GM21381 (cell line): ENCODE measurements at regions not wholly inside any gene's neighbourhood (a gene's known extent, or its start where the extent isn't known, plus 50 kb on each side); places are given as distances from the start of the nearest gene placed in this dataset.

Source experiments
- ATAC-seq: cut with Tn5 transposase; IDR thresholded peaks from one replicate; pipeline ENCODE4 v1.9.1; 2021; ENCODE audit warnings: mild to moderate bottlenecking, moderate library complexity; ENCODE audit not compliant: unreplicated experiment

- no peak for ATAC-seq
Measured at GRCh38 chr2:121120411-121120810, 164.6 kb downstream of the TFCP2L1 start.

- no peak for ATAC-seq
Measured at GRCh38 chr2:121120991-121121390, 164.0 kb downstream of the TFCP2L1 start.

- ATAC-seq, result no peak
Measured at GRCh38 chr2:121121661-121122060, 163.3 kb downstream of the TFCP2L1 start.

DNA sequence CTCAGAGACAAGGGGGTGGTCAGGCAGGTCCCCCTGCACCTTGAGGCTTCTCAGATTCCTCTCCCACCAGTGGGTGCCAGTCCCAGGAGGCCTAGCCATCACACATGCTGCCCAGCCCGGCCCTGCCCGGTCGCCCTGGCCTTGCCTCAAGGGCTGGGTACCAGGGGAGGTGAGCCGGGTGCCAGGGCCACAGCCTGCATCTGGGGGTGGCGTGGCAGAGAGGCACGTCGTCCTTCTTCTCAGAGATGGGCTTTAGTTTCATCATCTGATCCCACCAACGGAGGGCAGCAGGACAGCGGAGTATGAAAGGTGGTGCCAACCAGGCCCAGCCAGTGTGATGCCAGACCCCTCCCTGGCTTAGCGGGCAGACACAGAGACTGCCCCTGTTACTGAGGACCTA, 161.7 kb downstream of the TFCP2L1 start:
- no peak for ATAC-seq

DNA sequence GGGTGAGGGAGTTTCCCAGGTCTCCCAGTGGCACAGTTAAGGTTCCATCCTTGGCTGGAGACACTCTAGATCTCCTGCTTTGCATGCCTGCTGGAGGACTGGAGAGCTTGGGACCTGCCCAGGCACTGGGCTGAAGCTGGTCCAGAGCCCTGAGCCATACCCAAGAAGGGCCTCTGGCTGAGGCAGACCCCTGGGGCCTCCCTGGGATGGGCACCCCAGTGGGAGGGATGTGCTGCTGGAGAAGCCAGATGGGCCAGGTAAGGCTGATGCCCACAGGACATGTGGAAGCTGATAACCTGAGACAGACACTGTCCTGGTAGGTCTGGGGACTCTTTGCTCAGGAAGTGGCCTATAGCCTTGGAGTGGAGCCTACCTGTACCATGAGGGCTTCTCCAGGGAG, 160.7 kb downstream of the TFCP2L1 start:
- ATAC-seq, result no peak

GRCh38 chr2:121125350-121125749, 159.7 kb downstream of the TFCP2L1 start:
- no peak for ATAC-seq

DNA sequence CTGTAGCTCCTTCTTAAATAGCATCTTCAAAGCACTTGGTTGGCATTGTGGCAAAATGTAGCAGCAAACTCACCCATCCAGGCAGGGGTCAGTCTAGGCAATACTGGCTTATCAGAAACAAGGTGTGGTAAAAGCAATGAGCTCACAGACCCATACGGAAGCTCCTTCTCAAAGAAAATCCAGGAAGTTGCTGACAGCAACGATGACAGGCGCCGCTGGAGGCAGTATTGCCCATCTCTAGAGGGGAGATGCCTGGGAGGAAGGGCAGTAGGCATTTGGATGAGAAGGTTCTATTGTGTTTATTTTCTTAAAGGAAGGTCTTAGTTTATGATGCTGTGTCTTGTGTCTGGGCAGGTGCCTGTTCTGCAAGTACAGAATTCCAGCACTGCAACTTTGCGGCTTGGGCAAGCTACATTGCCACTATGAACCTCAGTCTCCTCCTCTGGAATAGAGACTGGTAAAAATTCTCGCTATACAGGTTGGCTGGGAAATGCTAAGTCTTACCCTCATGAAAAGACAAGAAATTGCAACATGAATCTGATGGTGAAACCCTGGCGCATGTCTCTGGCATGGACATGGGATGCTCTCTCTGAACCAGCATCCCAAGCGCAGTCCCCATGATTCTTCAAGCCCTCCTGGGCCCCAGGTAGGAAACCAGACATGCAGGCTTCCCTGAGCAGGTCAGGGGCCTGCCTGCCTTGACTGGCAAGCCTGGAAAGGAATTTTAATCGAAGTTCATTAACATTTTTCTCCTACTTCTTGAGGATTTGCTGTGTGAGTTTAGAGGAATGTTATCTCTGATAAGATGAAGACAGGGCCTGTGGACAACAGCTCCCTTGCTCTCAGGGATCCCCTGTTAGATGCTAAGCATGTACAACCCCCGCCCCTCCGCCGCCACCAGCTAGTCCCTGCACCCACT, 156.0 kb downstream of the TFCP2L1 start:
- ATAC-seq, result no peak

DNA sequence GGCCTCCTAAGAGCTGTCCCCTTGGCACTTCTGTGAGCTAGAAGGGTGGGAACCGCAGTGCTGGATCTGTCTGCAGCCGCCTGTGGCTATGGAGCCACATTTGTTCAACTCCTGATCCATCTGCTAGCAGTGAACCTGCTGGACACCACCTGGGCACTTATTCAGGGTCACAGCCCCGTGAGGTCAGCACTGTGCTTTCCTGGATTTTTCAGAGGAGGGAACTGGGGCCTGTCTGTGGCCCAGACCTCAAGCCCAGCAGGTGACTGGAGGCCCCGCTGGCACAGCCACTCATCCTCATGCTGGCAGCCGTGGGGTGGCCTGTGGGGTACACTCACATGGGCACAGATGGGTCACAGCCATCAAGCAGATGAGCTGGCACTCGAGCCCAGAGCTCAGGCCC, 155.3 kb downstream of the TFCP2L1 start:
- ATAC-seq, result no peak

DNA sequence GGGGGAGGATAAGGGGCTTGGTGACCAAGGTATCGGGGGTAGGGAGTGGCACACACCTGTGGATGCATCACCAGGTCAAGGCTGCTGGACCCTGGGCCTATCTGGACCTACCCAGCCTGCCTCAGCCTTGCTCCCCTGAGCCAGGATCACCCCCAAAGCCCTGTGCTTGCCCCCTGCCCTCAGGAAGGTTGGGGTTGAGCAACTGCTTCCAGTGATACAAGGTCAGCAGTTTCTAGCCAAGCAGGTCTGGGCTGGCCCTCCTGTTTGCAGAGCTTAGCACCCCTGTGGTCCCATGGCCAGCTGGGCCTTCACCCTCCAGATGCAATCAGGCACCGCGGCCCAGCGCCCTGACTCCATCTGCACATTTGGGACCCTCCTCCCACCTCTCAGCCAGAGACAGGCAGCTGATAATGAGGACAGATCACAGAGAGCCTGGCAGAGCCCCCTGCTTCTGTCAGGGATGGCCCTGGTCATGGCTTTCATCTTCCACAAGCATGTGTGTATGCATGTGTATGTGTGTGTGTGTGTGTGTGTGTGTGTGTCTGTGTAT, 154.6 kb downstream of the TFCP2L1 start:
- ATAC-seq, result no peak

GRCh38 chr2:121131375-121131774, 153.6 kb downstream of the TFCP2L1 start:
- ATAC-seq, result no peak

GRCh38 chr2:121132054-121132761, 152.8 kb downstream of the TFCP2L1 start:
- no peak for ATAC-seq

- ATAC-seq, result no peak
Measured at GRCh38 chr2:121132762-121133107, 152.3 kb downstream of the TFCP2L1 start.

DNA sequence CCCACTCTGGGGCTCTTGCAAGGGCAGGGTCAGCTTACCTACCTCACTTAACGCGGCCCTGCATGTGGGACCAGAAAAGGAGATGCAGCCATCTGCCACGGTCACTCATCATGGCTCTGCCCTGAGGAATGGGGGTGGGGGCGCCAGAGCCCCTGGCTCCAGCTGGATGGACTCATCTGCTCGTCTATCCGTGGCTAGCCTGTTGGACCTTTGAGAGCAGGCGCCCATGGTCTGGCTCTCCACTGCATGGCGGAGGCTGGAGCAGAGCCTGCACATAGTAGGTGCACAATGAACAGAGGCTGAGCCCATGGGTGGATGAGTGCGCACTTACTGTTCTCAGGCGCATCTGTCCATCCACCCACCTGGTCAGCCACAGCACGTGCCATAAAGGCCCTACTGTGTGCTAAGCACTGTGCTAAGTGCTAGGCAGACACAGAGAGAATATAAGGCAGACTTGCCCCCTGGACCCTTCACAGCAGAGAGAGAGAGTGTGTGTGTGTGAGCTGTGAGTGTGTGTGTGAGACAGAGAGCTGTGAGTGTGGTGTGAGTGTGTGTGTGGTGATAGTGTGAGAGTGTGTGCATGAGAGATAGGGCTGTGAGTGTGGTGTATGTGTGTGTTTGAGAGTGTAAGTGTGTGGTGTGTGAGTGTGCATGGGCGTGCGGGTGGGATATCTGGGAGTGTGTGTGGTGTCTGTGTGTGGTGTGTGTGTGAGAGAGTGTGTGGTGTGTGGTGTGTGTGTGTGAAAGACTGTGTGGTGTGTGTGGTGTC, 151.3 kb downstream of the TFCP2L1 start:
- ATAC-seq, result no peak

DNA sequence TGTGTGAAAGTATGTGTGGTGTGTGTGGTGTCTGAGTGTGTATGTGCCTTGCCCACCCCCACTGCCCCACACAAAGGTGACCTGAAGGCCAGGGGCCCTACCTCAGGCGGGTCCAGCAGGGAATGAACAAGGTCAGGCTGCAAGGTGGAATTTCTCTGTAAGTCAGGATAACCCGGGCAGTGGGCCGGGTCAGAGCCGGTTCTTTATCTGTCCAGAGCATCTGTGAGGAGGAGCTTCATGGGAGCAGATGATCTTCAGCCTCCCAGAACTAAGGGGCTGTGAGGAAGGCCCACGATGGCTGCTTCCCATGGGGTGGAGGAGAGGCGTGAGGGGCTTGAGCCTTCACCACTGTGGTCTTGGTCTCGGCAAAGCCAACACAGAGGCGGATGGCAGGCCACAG, 150.3 kb downstream of the TFCP2L1 start:
- ATAC-seq, result no peak

DNA sequence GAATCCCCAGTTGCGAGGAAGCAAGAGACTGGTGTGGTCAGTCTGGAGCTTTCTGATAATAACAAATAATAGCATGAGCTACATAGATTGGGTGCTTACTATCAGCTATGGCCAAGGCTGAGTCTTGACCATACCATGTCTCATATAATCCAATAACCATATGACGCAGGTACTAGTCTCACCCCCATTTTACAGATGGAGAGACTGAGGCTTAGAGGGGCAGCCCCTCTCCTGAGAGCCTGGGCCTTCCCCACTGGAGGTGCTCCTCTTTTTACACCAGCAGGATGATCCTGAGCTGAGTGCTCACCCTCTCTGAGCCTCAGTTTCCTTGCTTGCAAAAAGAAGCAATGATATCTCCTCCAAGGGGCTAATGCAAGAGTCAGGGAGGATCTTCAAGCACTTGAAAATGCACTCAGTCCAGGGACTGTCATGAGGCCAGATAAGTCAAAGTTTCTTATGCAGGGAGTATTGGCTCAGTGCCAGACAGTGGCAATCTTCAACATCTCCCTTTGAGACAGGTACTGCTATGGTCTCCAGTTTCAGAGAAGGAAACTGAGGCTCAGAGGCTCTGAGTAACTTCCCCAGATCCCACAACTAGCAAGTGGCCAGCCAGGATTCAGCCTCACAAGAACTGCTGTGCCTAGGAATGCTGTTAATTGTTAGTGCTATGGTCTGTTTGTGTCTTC, 149.7 kb downstream of the TFCP2L1 start:
- ATAC-seq, result no peak

DNA sequence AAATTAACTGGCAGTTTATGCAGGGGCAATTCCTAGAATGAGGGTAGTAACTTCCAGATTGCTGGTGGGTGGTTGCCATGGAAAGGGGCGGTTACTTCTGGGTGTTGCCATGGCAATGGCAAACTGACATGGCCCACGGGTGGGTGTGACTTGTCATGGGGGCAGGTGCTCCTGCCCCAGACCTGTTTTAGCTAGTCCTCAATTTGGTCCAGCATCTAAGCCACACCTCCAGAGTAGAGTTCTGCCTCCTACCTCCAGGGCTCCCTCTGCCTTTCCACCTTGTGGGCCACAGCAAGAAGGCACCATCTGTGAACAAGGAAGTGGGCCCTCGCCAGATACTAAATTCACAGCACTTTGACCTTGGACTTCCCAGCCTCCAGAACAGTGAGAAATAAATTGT, 148.7 kb downstream of the TFCP2L1 start:
- ATAC-seq, result no peak

DNA sequence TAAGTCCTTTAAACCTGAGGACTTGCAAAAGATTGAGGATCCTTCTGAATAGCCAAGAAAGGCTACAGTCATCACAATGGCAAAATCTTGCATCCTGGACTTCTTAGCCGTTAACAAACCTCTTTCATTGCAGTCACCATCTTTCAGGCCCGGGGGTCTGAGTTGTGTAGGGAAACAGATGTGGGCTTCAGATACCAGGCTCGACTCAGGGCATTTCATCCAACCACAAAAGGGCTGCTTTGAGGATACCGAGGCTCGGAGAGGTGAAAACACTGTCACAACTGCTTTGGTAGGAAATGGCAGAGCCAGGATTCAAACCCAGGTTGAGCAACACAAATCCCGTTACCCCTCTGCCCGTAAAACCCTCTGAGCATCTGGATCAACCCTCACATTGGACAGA, 147.4 kb downstream of the TFCP2L1 start:
- no peak for ATAC-seq

DNA sequence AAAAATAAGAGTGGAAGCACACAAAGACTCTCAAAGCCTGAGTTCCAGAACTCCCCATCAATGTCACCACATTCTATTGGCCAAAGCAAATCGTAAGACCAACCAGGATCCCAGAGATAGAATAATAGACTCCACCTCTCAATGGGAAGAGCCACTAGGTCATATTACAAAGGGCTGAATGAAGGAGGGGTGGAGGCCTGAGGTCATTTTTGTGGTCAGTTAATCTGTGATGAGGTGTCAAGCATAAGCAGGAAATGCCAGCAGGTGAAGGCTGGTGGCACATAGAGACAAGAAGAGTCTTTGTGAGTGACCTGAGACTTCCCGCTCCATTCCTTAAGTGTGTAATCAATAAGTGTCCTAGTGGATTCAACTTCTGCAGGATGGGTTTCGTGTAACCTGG, 144.3 kb downstream of the TFCP2L1 start:
- ATAC-seq, result no peak

GRCh38 chr2:121142452-121142851, 142.6 kb downstream of the TFCP2L1 start:
- ATAC-seq, result no peak

- no peak for ATAC-seq
Measured at GRCh38 chr2:121144111-121144510, 140.9 kb downstream of the TFCP2L1 start.

- no peak for ATAC-seq
Measured at GRCh38 chr2:121146630-121147029, 138.4 kb downstream of the TFCP2L1 start.
